Activated T-cell treated with anti-CD3 and anti-CD28 coated beads, Interleukin-2, amount 50 U/mL, for 4 hours (primary cell): ENCODE measurements at regions not wholly inside any gene's neighbourhood (a gene's known extent, or its start where the extent isn't known, plus 50 kb on each side); places are given as distances from the start of the nearest gene placed in this dataset.

Source experiments
- ATAC-seq, 2 donors: fragments of 200-7000 bp; cut with Tn5 transposase; one replicate each; pipeline ENCODE4 v1.10.0; 2021
- DNase-seq: peaks from one replicate; pipeline ENCODE4 v3.0.0-alpha.2; 2020
- H3K27me3 Mint-ChIP-seq: one replicate; pipeline ENCODE4 v1.8.0; 2021; ENCODE audit warnings: low read depth, mixed read lengths
- H3K36me3 Mint-ChIP-seq: one replicate; pipeline ENCODE4 v1.8.0; 2022; ENCODE audit warnings: mixed read lengths; ENCODE audit not compliant: insufficient read depth
- H3K4me1 Mint-ChIP-seq: one replicate; pipeline ENCODE4 v1.8.0; 2021; ENCODE audit warnings: low read depth, mixed read lengths
- H3K4me3 Mint-ChIP-seq: one replicate; pipeline ENCODE4 v1.8.0; 2021; ENCODE audit warnings: mild to moderate bottlenecking, moderate library complexity, mixed read lengths
- H3K9me3 Mint-ChIP-seq: one replicate; pipeline ENCODE4 v1.8.0; 2021; ENCODE audit warnings: mixed read lengths

DNA sequence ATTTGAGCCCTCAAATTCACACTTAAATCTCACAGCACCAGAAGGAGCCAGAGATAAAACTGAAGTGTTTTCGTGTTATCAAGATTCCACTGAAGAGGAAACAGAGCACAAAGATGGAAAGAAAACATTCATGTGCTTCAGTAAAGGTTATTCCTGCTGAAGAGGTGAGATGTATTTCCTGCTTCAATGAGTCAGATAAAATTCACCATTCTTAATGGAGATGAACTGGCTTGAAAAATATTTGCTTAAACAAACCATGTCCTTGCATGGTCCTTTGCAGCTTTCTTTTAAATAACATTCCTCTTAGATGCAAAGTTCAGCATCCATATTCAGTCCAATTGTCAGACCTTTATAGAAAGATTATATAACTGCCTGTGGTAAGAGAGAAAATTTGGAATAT, 294.2 kb downstream of the IPMK start:
- no peaks in the 10 kb centered on the region for H3K4me1 Mint-ChIP-seq
- no peak overlapping the region for H3K4me3 Mint-ChIP-seq
- H3K9me3 Mint-ChIP-seq = peaks cover 6% of the 10 kb centered on the region
- H3K27me3 Mint-ChIP-seq = no peaks in the 10 kb centered on the region
- DNase-seq (no peak), ATAC-seq (no peak)
- H3K36me3 Mint-ChIP-seq = no peaks in the 10 kb centered on the region

DNA sequence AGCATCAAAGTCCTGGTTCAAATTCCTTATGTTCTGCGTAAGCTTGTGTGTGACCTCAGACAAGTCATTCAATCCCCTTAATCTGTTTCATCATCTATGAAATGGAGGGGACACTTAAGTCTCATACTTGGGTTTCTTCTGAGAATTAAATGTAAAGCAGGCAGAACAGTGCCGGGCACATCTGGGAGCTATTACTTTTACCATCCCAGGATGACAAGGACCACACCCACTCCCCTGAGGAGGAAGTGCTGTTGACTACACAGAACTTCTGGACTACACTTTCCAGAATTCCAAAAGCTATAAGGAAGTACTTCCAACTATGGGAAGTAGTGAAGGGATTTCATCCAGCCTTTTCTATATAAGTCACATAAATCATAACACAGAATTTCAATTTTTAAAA, 294.9 kb downstream of the IPMK start:
- no peak for ATAC-seq
- H3K9me3 Mint-ChIP-seq = peaks cover 6% of the 10 kb centered on the region
- DNase-seq = no peak
- H3K4me1 Mint-ChIP-seq = no peaks in the 10 kb centered on the region
- H3K36me3 Mint-ChIP-seq = no peaks in the 10 kb centered on the region
- no peak overlapping the region for H3K4me3 Mint-ChIP-seq
- no peaks in the 10 kb centered on the region for H3K27me3 Mint-ChIP-seq

DNA sequence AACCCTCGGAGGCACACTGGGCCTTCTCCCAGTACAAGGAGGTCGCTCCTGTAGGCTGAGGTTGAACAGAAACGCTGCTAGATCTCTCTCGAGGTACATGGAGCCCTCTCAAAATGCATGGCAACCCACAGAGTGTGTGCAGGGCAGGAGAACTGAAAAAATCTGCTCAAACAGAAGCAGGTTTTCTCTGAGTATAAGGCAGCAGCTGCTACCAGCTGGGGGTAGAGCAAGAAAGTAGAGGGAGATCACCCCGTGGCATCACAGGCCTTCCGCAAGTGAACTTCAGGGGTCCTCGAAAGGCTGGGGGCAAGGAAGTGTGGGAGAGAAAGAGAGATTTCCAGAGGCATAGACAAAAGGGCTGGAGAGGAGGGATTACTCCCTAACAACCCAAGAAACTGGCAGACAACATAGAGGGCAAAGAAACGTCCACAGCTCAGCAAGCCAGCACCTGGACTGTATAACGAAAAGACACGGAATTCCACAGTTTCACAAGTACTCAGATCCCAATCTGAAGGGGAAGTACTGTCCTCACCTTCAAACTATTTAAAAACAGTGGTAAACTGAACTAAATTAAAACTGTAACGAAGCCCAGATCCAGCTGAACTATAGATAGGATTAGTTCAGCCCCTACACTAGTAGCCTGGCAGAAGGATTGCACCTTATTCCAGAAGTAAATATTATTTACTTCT, 299.2 kb downstream of the IPMK start:
- no peak for DNase-seq
- no peak for ATAC-seq
- H3K27me3 Mint-ChIP-seq = no peaks in the 10 kb centered on the region

DNA sequence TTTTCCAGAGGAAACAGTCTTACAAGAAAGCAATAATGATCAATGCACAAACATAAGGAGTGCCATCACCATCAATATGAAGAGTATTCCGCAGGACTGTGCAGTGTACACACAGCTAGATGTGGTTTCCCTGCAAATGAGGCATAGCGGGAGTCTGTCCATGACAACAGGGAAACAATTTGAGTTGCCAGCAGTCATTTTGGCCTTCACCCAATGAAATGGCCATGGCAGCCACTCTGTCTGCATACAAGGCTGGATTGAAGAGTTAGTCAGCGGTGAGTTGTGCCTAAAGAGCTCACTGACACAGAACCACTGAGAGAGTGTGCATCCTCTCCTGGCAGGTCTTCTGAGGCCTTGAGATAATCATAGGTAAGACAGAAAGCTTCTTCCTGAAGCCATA, 303.3 kb downstream of the IPMK start:
- H3K27me3 Mint-ChIP-seq = no peaks in the 10 kb centered on the region
- no peak overlapping the region for H3K4me3 Mint-ChIP-seq
- peaks cover 3% of the 10 kb centered on the region for H3K9me3 Mint-ChIP-seq
- ATAC-seq (no peak), DNase-seq (no peak)
- H3K36me3 Mint-ChIP-seq = no peaks in the 10 kb centered on the region
- no peaks in the 10 kb centered on the region for H3K4me1 Mint-ChIP-seq

More for the DNA sequence above, 299.2 kb downstream of the IPMK start:
- H3K9me3 Mint-ChIP-seq = peaks cover 3% of the 10 kb centered on the region
- H3K4me3 Mint-ChIP-seq = no peak overlapping the region
- no peaks in the 10 kb centered on the region for H3K4me1 Mint-ChIP-seq
- no peaks in the 10 kb centered on the region for H3K36me3 Mint-ChIP-seq

DNA sequence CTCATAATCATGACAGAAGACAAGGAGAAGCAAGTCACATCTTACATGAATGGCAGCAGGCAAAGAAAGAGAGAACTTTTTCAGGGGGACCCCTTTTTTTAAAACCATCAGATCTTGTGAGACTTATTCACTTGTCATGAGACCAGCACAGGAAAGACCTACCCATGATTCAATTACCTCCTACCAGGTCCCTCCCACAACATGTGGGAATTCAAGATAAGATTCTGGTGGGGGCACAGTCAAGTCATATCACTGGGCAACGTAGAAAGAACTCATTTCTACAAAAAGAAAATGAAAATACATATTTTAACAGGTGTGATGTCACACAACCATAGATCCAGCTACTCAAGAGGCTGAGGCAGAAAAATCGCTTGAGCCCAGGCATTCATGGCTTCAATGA, 304.1 kb downstream of the IPMK start:
- Mint-ChIP-seq H3K4me1 (no peaks in the 10 kb centered on the region), H3K4me3 (no peak overlapping the region), H3K27me3 (no peaks in the 10 kb centered on the region), H3K9me3 (peaks cover 3% of the 10 kb centered on the region), H3K36me3 (no peaks in the 10 kb centered on the region)
- no peak for DNase-seq
- ATAC-seq = no peak

DNA sequence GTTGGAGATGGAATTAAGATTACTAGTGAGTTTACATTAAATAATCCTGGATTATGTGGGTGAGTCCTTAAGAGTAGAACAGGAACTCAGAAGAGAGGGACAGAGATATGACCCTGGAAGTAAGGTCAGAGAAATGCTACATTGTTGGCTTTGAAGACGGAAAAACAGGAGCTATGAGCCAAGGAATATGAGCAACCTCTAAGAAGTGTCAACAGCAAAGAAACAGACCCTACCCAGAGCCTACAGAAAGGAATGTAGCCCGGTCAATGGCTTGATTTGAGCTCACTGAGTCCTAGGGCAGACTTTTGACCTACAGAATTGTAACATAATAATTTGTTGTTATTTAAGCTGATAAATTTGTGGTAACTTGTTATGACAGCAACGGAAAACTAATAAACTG, 304.9 kb downstream of the IPMK start:
- H3K4me1 Mint-ChIP-seq = no peaks in the 10 kb centered on the region
- H3K27me3 Mint-ChIP-seq = no peaks in the 10 kb centered on the region
- ATAC-seq (no peak), DNase-seq (no peak)
- H3K4me3 Mint-ChIP-seq = no peak overlapping the region
- peaks cover 3% of the 10 kb centered on the region for H3K9me3 Mint-ChIP-seq
- no peaks in the 10 kb centered on the region for H3K36me3 Mint-ChIP-seq

DNA sequence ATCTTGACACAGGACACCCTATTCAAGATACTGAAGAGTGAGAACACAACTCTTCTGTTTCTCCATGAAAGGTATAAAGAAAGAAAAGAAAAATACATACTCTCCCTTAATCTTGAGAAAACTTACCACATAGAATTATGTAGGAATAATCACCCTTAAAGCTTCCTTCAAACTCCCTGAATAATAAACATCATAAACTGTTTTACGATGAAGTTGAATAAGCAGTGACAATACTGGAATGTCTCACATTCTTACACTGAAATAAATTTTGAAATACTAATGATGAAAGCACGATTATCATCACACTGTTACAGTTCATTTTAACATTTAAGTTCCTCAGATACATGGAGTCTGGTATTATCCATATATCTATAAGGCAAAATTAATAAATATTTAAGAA, 306.2 kb downstream of the IPMK start:
- DNase-seq (no peak), ATAC-seq (no peak)
- no peaks in the 10 kb centered on the region for H3K27me3 Mint-ChIP-seq
- no peaks in the 10 kb centered on the region for H3K36me3 Mint-ChIP-seq
- no peaks in the 10 kb centered on the region for H3K4me1 Mint-ChIP-seq
- no peak overlapping the region for H3K4me3 Mint-ChIP-seq
- H3K9me3 Mint-ChIP-seq = peaks cover 3% of the 10 kb centered on the region

DNA sequence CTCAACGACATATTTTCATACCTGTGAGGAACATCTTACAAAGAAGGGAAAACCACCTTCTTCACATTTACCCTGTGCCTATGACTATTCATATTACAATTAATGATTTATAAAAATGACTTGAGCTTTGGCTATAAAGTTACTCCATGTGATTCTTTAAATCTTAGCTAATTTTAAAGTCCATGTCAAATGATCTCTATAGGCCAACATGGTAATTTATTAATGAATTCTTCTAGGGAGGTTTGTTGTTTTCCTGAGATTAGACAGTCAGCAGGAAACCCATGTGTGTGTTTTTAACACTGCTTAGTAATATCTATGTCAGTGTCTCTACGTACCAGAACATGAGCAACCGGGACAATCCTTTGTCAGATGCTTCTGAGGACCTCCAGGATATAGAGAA, 307.3 kb downstream of the IPMK start:
- Mint-ChIP-seq H3K27me3 (no peaks in the 10 kb centered on the region), H3K36me3 (no peaks in the 10 kb centered on the region), H3K9me3 (peaks cover 3% of the 10 kb centered on the region), H3K4me1 (no peaks in the 10 kb centered on the region), H3K4me3 (no peak overlapping the region)
- ATAC-seq (no peak), DNase-seq (no peak)

DNA sequence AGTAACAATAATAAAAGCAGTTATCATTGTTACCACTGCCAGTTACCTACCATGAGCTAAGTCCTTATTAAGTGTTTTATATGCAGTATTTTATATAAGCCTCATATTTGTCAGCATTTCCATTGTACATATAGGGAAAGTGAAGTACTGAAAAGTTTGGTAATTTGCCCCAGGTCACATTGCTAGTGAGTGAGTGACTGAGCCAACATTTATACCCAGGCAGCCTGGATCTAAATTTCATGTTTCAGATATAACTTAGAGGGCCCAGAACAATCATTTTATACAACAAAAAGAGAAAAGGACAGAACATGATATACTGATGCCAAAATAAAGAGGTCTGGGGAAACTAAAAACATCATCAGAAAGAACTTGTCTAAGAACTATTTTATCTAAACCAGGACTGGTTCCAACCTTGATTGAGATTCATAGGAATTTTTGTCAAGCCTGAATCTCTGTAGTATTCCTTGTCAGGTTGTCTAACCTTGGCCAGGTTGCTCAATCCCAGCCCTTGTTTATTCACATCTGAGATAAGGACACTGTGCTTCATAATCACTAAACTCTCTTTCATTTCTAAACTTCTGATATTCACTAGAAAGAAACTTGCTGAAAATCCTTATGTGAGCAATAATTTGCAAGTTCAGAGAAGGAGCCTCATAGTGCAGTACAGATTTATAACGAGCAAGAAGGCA, 308.2 kb downstream of the IPMK start:
- no peaks in the 10 kb centered on the region for H3K27me3 Mint-ChIP-seq
- H3K36me3 Mint-ChIP-seq = no peaks in the 10 kb centered on the region
- no peak for DNase-seq
- no peak overlapping the region for H3K4me3 Mint-ChIP-seq
- peaks cover 3% of the 10 kb centered on the region for H3K9me3 Mint-ChIP-seq
- no peaks in the 10 kb centered on the region for H3K4me1 Mint-ChIP-seq
- ATAC-seq = no peak

DNA sequence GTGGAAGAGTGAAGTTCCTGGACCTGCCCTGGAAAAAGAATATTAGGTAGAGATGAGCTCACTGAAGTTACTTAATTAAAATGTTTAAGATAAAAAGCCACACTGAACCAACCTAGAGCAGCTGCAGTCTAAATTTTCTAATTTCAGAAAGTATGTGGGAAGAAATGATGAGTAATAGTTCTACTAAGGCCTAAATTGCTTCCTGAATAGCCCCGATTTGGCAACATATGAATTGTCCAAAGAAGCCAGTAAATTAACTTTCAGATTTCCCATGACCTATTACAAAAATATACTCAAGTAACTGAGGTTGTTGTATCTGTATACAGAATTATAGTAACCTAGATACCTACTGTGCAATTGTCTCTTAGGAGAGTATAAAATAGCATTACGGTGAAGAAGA, 312.6 kb downstream of the IPMK start:
- Mint-ChIP-seq H3K36me3 (no peaks in the 10 kb centered on the region), H3K4me3 (no peak overlapping the region), H3K27me3 (no peaks in the 10 kb centered on the region), H3K4me1 (no peaks in the 10 kb centered on the region), H3K9me3 (no peaks in the 10 kb centered on the region)
- no peak for DNase-seq
- no peak for ATAC-seq

DNA sequence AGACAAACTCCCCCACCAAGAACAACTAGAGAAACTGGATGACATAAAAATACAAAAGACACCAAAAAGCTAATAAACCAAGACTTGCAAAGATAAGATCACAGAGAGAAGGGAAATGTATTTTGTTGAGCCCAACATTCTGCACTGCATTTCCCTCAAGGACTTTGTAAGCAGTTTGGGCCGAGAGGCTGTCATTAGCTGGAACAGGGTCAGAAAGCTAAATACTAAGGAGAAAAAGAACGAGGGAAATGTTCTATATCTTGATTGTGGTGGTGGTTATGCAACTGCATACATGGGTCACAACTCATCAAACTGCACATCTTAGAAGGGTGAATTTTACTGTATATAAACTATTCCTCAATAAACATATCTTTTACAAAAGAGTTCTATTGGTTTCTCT, 315.0 kb downstream of the IPMK start:
- Mint-ChIP-seq H3K27me3 (no peaks in the 10 kb centered on the region), H3K9me3 (no peaks in the 10 kb centered on the region), H3K36me3 (no peaks in the 10 kb centered on the region), H3K4me3 (no peak overlapping the region), H3K4me1 (no peaks in the 10 kb centered on the region)
- DNase-seq (no peak), ATAC-seq (no peak)

DNA sequence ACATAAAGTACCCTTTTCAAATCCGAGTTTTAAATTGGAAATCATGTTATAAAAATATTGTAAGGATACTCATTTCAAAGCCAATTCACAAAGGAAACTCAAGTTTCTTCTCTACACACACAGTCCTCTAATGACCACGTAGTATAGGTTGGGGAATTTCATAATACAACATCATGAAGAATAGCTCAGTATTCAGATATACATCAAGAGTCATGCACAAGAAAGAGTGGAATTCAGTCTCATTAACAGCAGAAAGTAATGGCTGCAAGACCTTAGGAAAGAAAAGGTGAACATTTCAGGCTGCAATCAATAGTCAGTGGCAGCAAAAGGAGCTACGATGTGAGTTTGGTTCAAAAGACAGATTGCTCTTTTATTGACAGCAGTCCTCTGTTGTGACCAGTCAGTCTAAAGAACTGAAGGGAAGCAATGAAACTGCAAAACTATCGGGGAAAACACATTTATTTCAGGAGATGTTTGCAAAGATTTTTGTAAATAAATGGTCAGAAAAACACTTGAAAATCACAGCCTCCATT, 317.2 kb downstream of the IPMK start:
- H3K36me3 Mint-ChIP-seq = no peaks in the 10 kb centered on the region
- DNase-seq (no peak), ATAC-seq (no peak)
- no peaks in the 10 kb centered on the region for H3K27me3 Mint-ChIP-seq
- H3K4me1 Mint-ChIP-seq = no peaks in the 10 kb centered on the region
- H3K4me3 Mint-ChIP-seq = no peak overlapping the region
- no peaks in the 10 kb centered on the region for H3K9me3 Mint-ChIP-seq

DNA sequence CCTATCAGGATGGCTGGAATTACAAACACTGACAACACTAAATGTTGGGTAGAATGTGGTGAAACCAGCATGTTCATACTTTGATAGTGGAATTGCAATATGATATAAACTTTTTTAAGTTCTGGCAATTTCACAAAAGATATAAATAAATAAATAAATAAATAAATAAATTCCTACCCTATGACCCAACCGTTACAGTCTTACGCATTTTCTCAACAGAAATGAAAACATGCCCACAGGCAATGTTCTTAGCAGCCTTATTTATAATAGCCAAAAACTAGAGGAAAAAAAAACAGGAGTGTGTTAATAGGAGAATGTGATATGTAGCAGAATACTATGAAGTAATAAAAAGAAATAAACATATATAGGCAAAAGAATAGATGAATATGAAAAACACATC, 318.9 kb downstream of the IPMK start:
- no peaks in the 10 kb centered on the region for H3K4me1 Mint-ChIP-seq
- ATAC-seq (no peak), DNase-seq (no peak)
- H3K27me3 Mint-ChIP-seq = no peaks in the 10 kb centered on the region
- no peaks in the 10 kb centered on the region for H3K9me3 Mint-ChIP-seq
- H3K36me3 Mint-ChIP-seq = no peaks in the 10 kb centered on the region
- no peak overlapping the region for H3K4me3 Mint-ChIP-seq

DNA sequence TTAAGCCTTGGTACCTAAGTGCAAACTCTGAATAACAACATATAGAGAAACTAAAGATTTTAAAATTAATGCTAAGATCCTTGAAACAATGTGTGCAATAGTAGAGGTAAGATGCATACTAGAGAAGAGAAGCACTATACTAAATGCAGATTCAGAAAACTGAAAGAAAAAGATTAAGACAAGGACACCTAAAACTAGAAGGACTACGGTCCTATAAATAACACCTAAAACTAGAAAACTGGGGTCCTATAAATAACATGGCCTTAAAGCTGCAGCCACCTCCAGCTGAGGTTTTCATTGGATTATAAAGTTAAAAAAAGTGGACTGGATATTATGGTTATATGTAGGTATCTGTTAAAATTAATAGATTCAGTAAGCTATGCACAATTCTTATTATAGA, 320.9 kb downstream of the IPMK start:
- Mint-ChIP-seq H3K4me1 (no peaks in the 10 kb centered on the region), H3K4me3 (no peak overlapping the region), H3K9me3 (no peaks in the 10 kb centered on the region), H3K36me3 (no peaks in the 10 kb centered on the region), H3K27me3 (no peaks in the 10 kb centered on the region)
- DNase-seq = no peak
- ATAC-seq = no peak

DNA sequence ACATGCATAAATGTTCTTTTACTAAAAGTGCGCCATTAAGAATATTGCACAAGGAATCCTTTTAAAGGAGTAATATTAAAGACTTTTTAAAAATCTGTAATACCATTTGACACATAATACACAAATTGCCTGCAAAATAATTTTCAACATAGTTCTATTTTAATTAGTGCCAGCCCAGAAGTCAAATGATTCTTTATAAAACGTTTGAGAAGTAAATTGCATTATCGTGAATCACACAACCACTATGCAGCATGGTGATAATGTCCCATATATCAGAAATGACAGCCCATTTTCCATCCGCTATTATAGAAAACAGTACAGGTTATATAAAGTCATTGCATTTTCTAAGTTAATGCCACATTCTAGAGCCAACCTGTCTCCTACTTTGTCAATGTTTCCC, 324.0 kb downstream of the IPMK start:
- no peaks in the 10 kb centered on the region for H3K36me3 Mint-ChIP-seq
- H3K4me3 Mint-ChIP-seq = no peak overlapping the region
- DNase-seq (no peak), ATAC-seq (no peak)
- no peaks in the 10 kb centered on the region for H3K27me3 Mint-ChIP-seq
- H3K4me1 Mint-ChIP-seq = no peaks in the 10 kb centered on the region
- H3K9me3 Mint-ChIP-seq = no peaks in the 10 kb centered on the region
